Stimulated activated CD4-positive, alpha-beta T cell treated with anti-CD3 and anti-CD28 coated beads, Interleukin-15, amount 100 ng/mL, for 1 hour (primary cell): ENCODE measurements at regions not wholly inside any gene's neighbourhood (a gene's known extent, or its start where the extent isn't known, plus 50 kb on each side); places are given as distances from the start of the nearest gene placed in this dataset.
"Not testable (repeated sequence)": the region's sequence is repeated elsewhere in the genome, so short reads cannot be mapped to it uniquely, and the experiment has no call there.

ENCODE experiments used
- DNase-seq, 2 donors: peaks; one replicate each; pipeline ENCODE4 v3.0.0-alpha.2; 2020; ENCODE audit warnings: low read depth in 1 of 2, low spot score in 1 of 2

GRCh38 chr13:39803156-39803555 lies 147.7 kb downstream of the COG6 start:
- no peak for DNase-seq

GRCh38 chr13:39803851-39804250 lies 148.4 kb downstream of the COG6 start:
- no peak for DNase-seq

- DNase-seq = no peak
These were observed 149.1 kb downstream of the COG6 start for GRCh38 chr13:39804332-39805210.

GRCh38 chr13:39809466-39809865 lies 154.0 kb downstream of the COG6 start:
- no peak for DNase-seq

- DNase-seq = no peak
These were observed 154.8 kb downstream of the COG6 start for GRCh38 chr13:39810091-39810877.

- DNase-seq = no peak
These were observed 155.6 kb downstream of the COG6 start for GRCh38 chr13:39811051-39811450.

- no peak for DNase-seq
These were observed 156.2 kb downstream of the COG6 start for GRCh38 chr13:39811696-39812095.

- no peak for DNase-seq
These were observed 160.1 kb downstream of the COG6 start for GRCh38 chr13:39815345-39816111.

GRCh38 chr13:39816936-39817335 lies 161.5 kb downstream of the COG6 start:
- DNase-seq = no peak

- DNase-seq = no peak
These were observed 163.5 kb downstream of the COG6 start for GRCh38 chr13:39818953-39819352.

- DNase-seq = no peak
These were observed 165.1 kb downstream of the COG6 start for GRCh38 chr13:39820606-39821005.

GRCh38 chr13:39821977-39822376 lies 166.5 kb downstream of the COG6 start:
- no peak for DNase-seq

- no peak for DNase-seq
These were observed 167.0 kb downstream of the COG6 start for GRCh38 chr13:39822437-39822836.

GRCh38 chr13:39823063-39823713 lies 167.7 kb downstream of the COG6 start:
- DNase-seq = no peak

GRCh38 chr13:39825886-39826285 lies 170.4 kb downstream of the COG6 start:
- DNase-seq = no peak

GRCh38 chr13:39835253-39835652 lies 179.8 kb downstream of the COG6 start:
- DNase-seq = no peak

- no peak for DNase-seq
These were observed 180.6 kb downstream of the COG6 start for GRCh38 chr13:39836038-39836437.

GRCh38 chr13:39837866-39838265 lies 182.4 kb downstream of the COG6 start:
- DNase-seq = not testable (repeated sequence)

- no peak for DNase-seq
These were observed 184.7 kb downstream of the COG6 start for GRCh38 chr13:39840201-39840600.

- no peak for DNase-seq
These were observed 191.9 kb downstream of the COG6 start for GRCh38 chr13:39847336-39847735.

- no peak for DNase-seq
These were observed 199.8 kb downstream of the COG6 start for GRCh38 chr13:39855236-39855635.
